ENCODE measurements at regions not wholly inside any gene's neighbourhood (a gene's known extent, or its start where the extent isn't known, plus 50 kb on each side); places are given as distances from the start of the nearest gene placed in this dataset.
"Not testable (repeated sequence)": the region's sequence is repeated elsewhere in the genome, so short reads cannot be mapped to it uniquely, and the experiment has no call there.

GRCh38 chr5:104327801-104328200 lies 765.2 kb upstream of the NUDT12 start:
- no peak overlapping the region for H3K27ac ChIP-seq

GRCh38 chr5:104326966-104327365 lies 764.4 kb upstream of the NUDT12 start:
- Histone ChIP-seq H3K9me3 (no peaks in the 10 kb centered on the region), H3K27ac (no peak overlapping the region), H3K27me3 (no peaks in the 10 kb centered on the region), H3K4me3 (no peak overlapping the region), H3K36me3 (no peaks in the 10 kb centered on the region), H3K4me1 (no peaks in the 10 kb centered on the region)
- TF ChIP-seq CTCF (IDR thresholded peaks at IDR 0.05) (no peak), POLR2A (IDR thresholded peaks at IDR 0.05) (no peak), POLR2AphosphoS5 (IDR thresholded peaks at IDR 0.05) (no peak), EP300 (IDR thresholded peaks at IDR 0.05) (no peak)
- intact Hi-C loops (cut with DNase I; ENCODE audit: low total_unique reads): no loop called here
- DNase-seq: no peak

More at GRCh38 chr5:104327801-104328200, 765.2 kb upstream of the NUDT12 start:
- H3K4me3 ChIP-seq: no peak overlapping the region
- no peaks in the 10 kb centered on the region for H3K27me3 ChIP-seq
- no peaks in the 10 kb centered on the region for H3K36me3 ChIP-seq
- H3K4me1 ChIP-seq: no peaks in the 10 kb centered on the region
- WGBS, 5 donors: 24 to 39% (median 30%) methylated on average over 1 of the region's 1 CpG
- no peak for TF ChIP-seq EP300 (IDR thresholded peaks at IDR 0.05)
- TF ChIP-seq POLR2A (IDR thresholded peaks at IDR 0.05): no peak
- no peak for DNase-seq
- no peaks in the 10 kb centered on the region for H3K9me3 ChIP-seq
- intact Hi-C loops (cut with DNase I; ENCODE audit: low total_unique reads): no loop called here

- Histone ChIP-seq H3K27me3 (no peaks in the 10 kb centered on the region), H3K4me1 (no peaks in the 10 kb centered on the region), H3K4me3 (no peak overlapping the region), H3K27ac (no peak overlapping the region), H3K36me3 (no peaks in the 10 kb centered on the region), H3K9me3 (no peaks in the 10 kb centered on the region)
- WGBS, 5 donors: 88 to 99% (median 91%) methylated on average over 2 of the region's 2 CpGs
- DNase-seq: no peak
- intact Hi-C loops (cut with DNase I; ENCODE audit: low total_unique reads): no loop called here
- no peak for TF ChIP-seq POLR2A (IDR thresholded peaks at IDR 0.05)
- no peak for TF ChIP-seq POLR2AphosphoS5 (IDR thresholded peaks at IDR 0.05)
- TF ChIP-seq EP300 (IDR thresholded peaks at IDR 0.05): no peak
- TF ChIP-seq CTCF (IDR thresholded peaks at IDR 0.05): no peak
Observed at GRCh38 chr5:104325356-104325755, 762.8 kb upstream of the NUDT12 start.

GRCh38 chr5:104316676-104317075 lies 754.1 kb upstream of the NUDT12 start:
- peaks cover 0 to 34% (median 8%) of the 10 kb centered on the region in 4 donors for H3K9me3 ChIP-seq
- H3K27me3 ChIP-seq; intact Hi-C loops (cut with DNase I; ENCODE audit: low total_unique reads); H3K4me3 ChIP-seq; H3K27ac ChIP-seq; H3K36me3 ChIP-seq; DNase-seq; H3K4me1 ChIP-seq: not testable (repeated sequence)

- 14 to 38% (median 24%) methylated on average over 1 of the region's 1 CpG for WGBS, 5 donors
Observed at GRCh38 chr5:104312481-104312880, 749.9 kb upstream of the NUDT12 start.

More at GRCh38 chr5:104312481-104312880, 749.9 kb upstream of the NUDT12 start:
- Histone ChIP-seq H3K27me3 (no peaks in the 10 kb centered on the region), H3K4me1 (no peaks in the 10 kb centered on the region), H3K9me3 (peaks cover 0 to 14% (median 5%) of the 10 kb centered on the region in 4 donors), H3K36me3 (no peaks in the 10 kb centered on the region), H3K4me3 (no peak overlapping the region), H3K27ac (no peak overlapping the region)
- intact Hi-C loops (cut with DNase I; ENCODE audit: low total_unique reads): no loop called here
- TF ChIP-seq POLR2A (IDR thresholded peaks at IDR 0.05) (no peak), CTCF (IDR thresholded peaks at IDR 0.05) (no peak), EP300 (IDR thresholded peaks at IDR 0.05) (no peak), POLR2AphosphoS5 (IDR thresholded peaks at IDR 0.05) (no peak)
- no peak for DNase-seq

Data from stomach (tissue), 8 donors.